GM20000 (cell line): ENCODE measurements at regions not wholly inside any gene's neighbourhood (a gene's known extent, or its start where the extent isn't known, plus 50 kb on each side); places are given as distances from the start of the nearest gene placed in this dataset.

Experiments
- DNase-seq: peaks from one replicate; pipeline ENCODE4 v3.0.0; 2012; ENCODE audit warnings: low spot score
- CTCF ChIP-seq: IDR thresholded peaks from 2 replicates; pipeline ENCODE4 v1.5.1; 2012; ENCODE audit warnings: mild to moderate bottlenecking, control low read depth; ENCODE audit errors: extremely low read depth, missing control alignments

- no peak for DNase-seq
- no peak for TF ChIP-seq CTCF
These were observed 714.1 kb downstream of the STIM2 start for GRCh38 chr4:27574743-27575142.

- DNase-seq: no peak
- TF ChIP-seq CTCF: no peak
These were observed 717.3 kb downstream of the STIM2 start for GRCh38 chr4:27577951-27578350.

- no peak for DNase-seq
- no peak for TF ChIP-seq CTCF
These were observed 732.1 kb downstream of the STIM2 start for GRCh38 chr4:27592738-27593137.

- no peak for DNase-seq
- no peak for TF ChIP-seq CTCF
These were observed 734.3 kb downstream of the STIM2 start for GRCh38 chr4:27594922-27595321.

- no peak for TF ChIP-seq CTCF
- no peak for DNase-seq
These were observed 735.1 kb downstream of the STIM2 start for GRCh38 chr4:27595571-27596360.

- no peak for DNase-seq
- TF ChIP-seq CTCF: no peak
These were observed 741.5 kb downstream of the STIM2 start for GRCh38 chr4:27602172-27602571.

- TF ChIP-seq CTCF: no peak
- no peak for DNase-seq
These were observed 744.1 kb downstream of the STIM2 start for GRCh38 chr4:27604692-27605091.
